Neural progenitor cell (in vitro differentiated cells): ENCODE measurements at regions not wholly inside any gene's neighbourhood (a gene's known extent, or its start where the extent isn't known, plus 50 kb on each side); places are given as distances from the start of the nearest gene placed in this dataset.

ENCODE experiments used
- CTCF ChIP-seq: fragments of 200-600 bp; sonication (generic); IDR thresholded peaks from 2 replicates; pipeline ENCODE4 v1.5.1; 2017; ENCODE audit warnings: antibody characterized with exemption, mild to moderate bottlenecking
- EZH2 ChIP-seq: fragments of 200-600 bp; sonication (generic); IDR thresholded peaks from 2 replicates; pipeline ENCODE4 v1.6.1; 2017; ENCODE audit warnings: antibody characterized with exemption, mild to moderate bottlenecking, moderate library complexity
- EZH2phosphoT487 ChIP-seq: fragments of 200-600 bp; sonication (generic); IDR thresholded peaks from 2 replicates; pipeline ENCODE4 v1.6.1; 2017; ENCODE audit warnings: antibody characterized with exemption

- TF ChIP-seq EZH2: no peak
- TF ChIP-seq CTCF: no peak
- TF ChIP-seq EZH2phosphoT487: no peak
Measured at GRCh38 chr16:17603626-17604025, 132.9 kb upstream of the XYLT1 start.
